Endothelial cell of umbilical vein (primary cell): ENCODE measurements at regions not wholly inside any gene's neighbourhood (a gene's known extent, or its start where the extent isn't known, plus 50 kb on each side); places are given as distances from the start of the nearest gene placed in this dataset.

Source experiments
- BruUV-seq: library from RNA; stranded (reverse); fragments of 400-500 nt; replicated peaks from 2 replicates; lab custom pipeline; 2021; lab: Mats Ljungman, UMichigan
- CTCF ChIA-PET: fragments of 300-600, 350-600 bp; sonication (Branson Sonifier 250); formaldehyde crosslinking; loops from one replicate; lab custom pipeline; 2021; ENCODE audit warnings: antibody characterized with exemption, inconsistent platforms; lab: Charles Lee
- POLR2A ChIA-PET: fragments of 300-600, 350-600 bp; sonication (Branson Sonifier 250); formaldehyde crosslinking; loops from one replicate; lab custom pipeline; 2021; ENCODE audit warnings: antibody characterized with exemption, inconsistent platforms; lab: Charles Lee
- DNase-seq: peaks from one replicate; pipeline ENCODE4 v3.0.0-alpha.2; 2011; ENCODE audit warnings: low read depth, low spot score
- FAIRE-seq: peaks from 2 replicates; lab custom pipeline; 2011; peaks lifted over from hg19 to GRCh38; lab: Jason Lieb, UNC
- H2AFZ ChIP-seq: 2 replicates; pipeline ENCODE4 v1.6.0; 2012; ENCODE audit warnings: low read depth, low read length, control low read depth, inconsistent platforms
- H3K27ac ChIP-seq: 2 replicates; pipeline ENCODE4 v1.5.1; 2011; ENCODE audit warnings: low read depth, mild to moderate bottlenecking, control low read depth, low read length, moderate library complexity; ENCODE audit not compliant: insufficient read depth
- H3K27me3 ChIP-seq, 2 experiments: 2 replicates each; pipeline versions ENCODE4 v1.6.0 to v1.6.1; 2011; ENCODE audit warnings: low read length in 2 of 2, mixed read lengths in 1 of 2; ENCODE audit not compliant: control insufficient read depth in 2 of 2, insufficient read depth in 2 of 2
- H3K36me3 ChIP-seq, 2 experiments: 2 replicates in 1 of 2; 3 replicates in 1 of 2; pipeline ENCODE4 v1.5.1; 2011; ENCODE audit warnings: low read length in 2 of 2, mild to moderate bottlenecking in 1 of 2, moderate library complexity in 1 of 2; ENCODE audit not compliant: control insufficient read depth in 2 of 2, insufficient read depth in 2 of 2; ENCODE audit errors: extremely low read depth in 1 of 2
- H3K4me1 ChIP-seq: 3 replicates; pipeline ENCODE4 v1.5.1; 2011; ENCODE audit warnings: mild to moderate bottlenecking, low read length; ENCODE audit not compliant: control insufficient read depth, insufficient read depth; ENCODE audit errors: extremely low read depth
- H3K4me2 ChIP-seq: 2 replicates; pipeline ENCODE4 v1.6.1; 2011; ENCODE audit warnings: low read length, control low read depth, mixed read lengths; ENCODE audit not compliant: insufficient read depth
- H3K4me3 ChIP-seq, 3 experiments: fragments of 200-600 bp in 1 of 3; sonication (generic), shearing (Covaris generic) in 1 of 3; replicated peaks in 1 of 3; 2 replicates each; pipeline ENCODE4 v1.5.1; 2011 to 2016; ENCODE audit warnings: control low read depth in 3 of 3, low read length in 3 of 3, mild to moderate bottlenecking in 2 of 3, inconsistent platforms in 1 of 3, low read depth in 1 of 3, moderate library complexity in 1 of 3; ENCODE audit not compliant: insufficient read depth in 1 of 3
- H3K79me2 ChIP-seq: 2 replicates; pipeline ENCODE4 v1.6.0; 2012; ENCODE audit warnings: low read length, inconsistent platforms; ENCODE audit not compliant: control insufficient read depth, insufficient read depth
- H3K9ac ChIP-seq: replicated peaks from 2 replicates; pipeline ENCODE3; 2011; ENCODE audit warnings: low read length, control low read depth; ENCODE audit not compliant: insufficient read depth; ENCODE audit errors: extremely low read depth
- H3K9me1 ChIP-seq: replicated peaks from 3 replicates; pipeline ENCODE4 v1.6.0; 2011; ENCODE audit warnings: mild to moderate bottlenecking, low read length; ENCODE audit not compliant: control insufficient read depth, insufficient read depth; ENCODE audit errors: extremely low read depth
- H3K9me3 ChIP-seq: replicated peaks from 2 replicates; pipeline ENCODE4 v1.5.1; 2012; ENCODE audit warnings: low read length, inconsistent platforms; ENCODE audit not compliant: control insufficient read depth, insufficient read depth
- H4K20me1 ChIP-seq: replicated peaks from 2 replicates; pipeline ENCODE3; 2011; ENCODE audit warnings: mild to moderate bottlenecking, low read length; ENCODE audit not compliant: control insufficient read depth, insufficient read depth; ENCODE audit errors: extremely low read depth
- EZH2 ChIP-seq: IDR thresholded peaks from 2 replicates; pipeline ENCODE4 v1.6.1; 2012; ENCODE audit warnings: borderline replicate concordance, low read depth, mild to moderate bottlenecking, moderate library complexity, low read length, inconsistent platforms; ENCODE audit not compliant: severe bottlenecking
- FOS ChIP-seq: IDR thresholded peaks from 2 replicates; pipeline ENCODE4 v1.6.1; 2011; ENCODE audit warnings: mild to moderate bottlenecking, low read length, moderate library complexity, borderline replicate concordance; ENCODE audit not compliant: insufficient read depth
- GATA2 ChIP-seq: IDR thresholded peaks from 2 replicates; pipeline ENCODE4 v1.7.0; 2011; ENCODE audit warnings: low read depth, mild to moderate bottlenecking, moderate library complexity, mixed read lengths, low read length; ENCODE audit not compliant: insufficient read length, insufficient read depth
- JUN ChIP-seq: IDR thresholded peaks from 2 replicates; pipeline ENCODE4 v1.6.1; 2011; ENCODE audit warnings: borderline replicate concordance, low read depth; ENCODE audit not compliant: insufficient read length, insufficient read depth
- MAX ChIP-seq: IDR thresholded peaks from 2 replicates; pipeline ENCODE4 v1.6.1; 2011; ENCODE audit not compliant: insufficient read depth, insufficient read length
- MYC ChIP-seq: IDR thresholded peaks from one replicate; pipeline ENCODE4 v1.6.1; 2011; ENCODE audit warnings: mild to moderate bottlenecking, low read depth, low read length
- POLR2A ChIP-seq: IDR thresholded peaks from 2 replicates; pipeline ENCODE4 v1.6.1; 2012; ENCODE audit warnings: low read depth, mild to moderate bottlenecking, control low read depth, low read length
- POLR2AphosphoS5 ChIP-seq: IDR thresholded peaks from 2 replicates; pipeline ENCODE4 v1.6.1; 2012; ENCODE audit warnings: low read depth, mild to moderate bottlenecking, control low read depth, low read length, moderate library complexity; ENCODE audit not compliant: insufficient read depth
- dilution Hi-C: fragments of 300-500 bp; cut with MboI; formaldehyde crosslinking; loops from one replicate; pipeline ENCODE4 v1.15.0; 2019; ENCODE audit warnings: low sequenced_read_pairs; ENCODE audit not compliant: extremely low pct_ligation_motif_present
- intact Hi-C: fragments of 100-400 bp; cut with micrococcal nuclease; formaldehyde crosslinking; loops from one replicate; pipeline ENCODE4 v1.10.0; 2022
- TF ChIP-seq, protein P1 (sequence below), 2 donors: IDR thresholded peaks; 1 replicate in 1 of 2; 2 replicates in 1 of 2; pipeline ENCODE4 v1.5.1; 2011; ENCODE audit warnings: low read length in 2 of 2, mild to moderate bottlenecking in 2 of 2, moderate library complexity in 2 of 2, control low read depth in 1 of 2, inconsistent platforms in 1 of 2, low read depth in 1 of 2; ENCODE audit not compliant: insufficient read depth in 1 of 2; ENCODE audit errors: extremely low read depth in 1 of 2

DNA sequence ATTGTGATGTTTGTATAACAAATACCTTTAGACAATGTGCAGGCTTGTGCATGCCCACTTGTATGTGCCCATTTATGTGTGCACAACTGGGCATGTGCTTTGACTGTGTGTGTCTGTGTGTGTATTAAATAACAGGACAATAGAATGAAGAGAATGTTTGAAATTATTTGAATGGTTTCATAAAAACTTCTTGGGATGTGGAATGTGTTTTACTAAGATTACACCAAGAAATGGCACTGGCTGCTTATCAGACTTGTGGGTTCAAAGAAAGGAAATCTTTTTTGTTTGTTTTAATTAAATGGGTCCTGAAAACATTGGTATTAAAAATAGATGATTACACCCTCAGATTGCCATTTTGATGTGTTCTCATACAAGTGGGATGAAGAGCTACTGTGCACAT, 191.6 kb upstream of the CCN2 start:
- no peak for TF ChIP-seq MAX
- no peak for TF ChIP-seq JUN
- no peak for TF ChIP-seq GATA2
- TF ChIP-seq, protein P1, sequence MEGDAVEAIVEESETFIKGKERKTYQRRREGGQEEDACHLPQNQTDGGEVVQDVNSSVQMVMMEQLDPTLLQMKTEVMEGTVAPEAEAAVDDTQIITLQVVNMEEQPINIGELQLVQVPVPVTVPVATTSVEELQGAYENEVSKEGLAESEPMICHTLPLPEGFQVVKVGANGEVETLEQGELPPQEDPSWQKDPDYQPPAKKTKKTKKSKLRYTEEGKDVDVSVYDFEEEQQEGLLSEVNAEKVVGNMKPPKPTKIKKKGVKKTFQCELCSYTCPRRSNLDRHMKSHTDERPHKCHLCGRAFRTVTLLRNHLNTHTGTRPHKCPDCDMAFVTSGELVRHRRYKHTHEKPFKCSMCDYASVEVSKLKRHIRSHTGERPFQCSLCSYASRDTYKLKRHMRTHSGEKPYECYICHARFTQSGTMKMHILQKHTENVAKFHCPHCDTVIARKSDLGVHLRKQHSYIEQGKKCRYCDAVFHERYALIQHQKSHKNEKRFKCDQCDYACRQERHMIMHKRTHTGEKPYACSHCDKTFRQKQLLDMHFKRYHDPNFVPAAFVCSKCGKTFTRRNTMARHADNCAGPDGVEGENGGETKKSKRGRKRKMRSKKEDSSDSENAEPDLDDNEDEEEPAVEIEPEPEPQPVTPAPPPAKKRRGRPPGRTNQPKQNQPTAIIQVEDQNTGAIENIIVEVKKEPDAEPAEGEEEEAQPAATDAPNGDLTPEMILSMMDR (IDR thresholded peaks at IDR 0.05; ENCODE audit: extremely low read depth in 1 of 2, insufficient read depth in 1 of 2, low read depth in 1 of 2, low read length in 2 of 2): no peak
- no peak for TF ChIP-seq EZH2
- TF ChIP-seq POLR2A: no peak
- no peak for TF ChIP-seq MYC
- TF ChIP-seq POLR2AphosphoS5: no peak
- TF ChIP-seq FOS: no peak
- no peaks in the 10 kb centered on the region for H3K9me3 ChIP-seq
- H4K20me1 ChIP-seq: no peaks in the 10 kb centered on the region
- no TSS peak for BruUV-seq
- no peak overlapping the region for H3K4me2 ChIP-seq
- no peak overlapping the region for H3K9ac ChIP-seq
- no peaks in the 10 kb centered on the region for H3K9me1 ChIP-seq
- no peak for FAIRE-seq
- peaks cover 77% of the 10 kb centered on the region for H3K79me2 ChIP-seq
- dilution Hi-C loops: no loop called here
- no peaks in the 10 kb centered on the region for H3K27me3 ChIP-seq
- peaks cover 25% of the 10 kb centered on the region for H3K4me1 ChIP-seq
- no peak for DNase-seq
- POLR2A ChIA-PET: interaction anchor here (1.6 kb wide), 1 partner anchor 191 kb away, joined by 5 read pairs; the partner anchor contains the start of gene CCN2
- intact Hi-C loops: no loop called here
- H3K36me3 ChIP-seq: peaks cover 9 to 11% of the 10 kb centered on the region in 2 experiments
- no peak overlapping the region for H2AFZ ChIP-seq
- no peak overlapping the region for H3K4me3 ChIP-seq
- H3K27ac ChIP-seq: no peak overlapping the region
- CTCF ChIA-PET: interaction anchor here (0.7 to 1.5 kb wide), 7 partner anchors 12 to 191 kb away, joined by 3 to 4 read pairs (median 3); partner anchors contain the start of gene CCN2
